ENCODE measurements at regions not wholly inside any gene's neighbourhood (a gene's known extent, or its start where the extent isn't known, plus 50 kb on each side); places are given as distances from the start of the nearest gene placed in this dataset.

- TF ChIP-seq ZNF24 (IDR thresholded peaks at IDR 0.05) (no peak), ZBTB8A (IDR thresholded peaks at IDR 0.05; ENCODE audit: partially characterized antibody) (no peak), NCOR1 (IDR thresholded peaks at IDR 0.05) (no peak), TOE1 (IDR thresholded peaks at IDR 0.05; ENCODE audit: borderline replicate concordance) (no peak), TOE1 (CRISPR knock-in tag; IDR thresholded peaks at IDR 0.05; ENCODE audit: borderline replicate concordance, low read depth) (no peak), TEAD2 (tag; IDR thresholded peaks at IDR 0.05) (no peak)
Observed at GRCh38 chr9:80070071-80070742, 498.4 kb downstream of the TLE4 start (continued).

- no peaks in the 10 kb centered on the region for H3K9me3 ChIP-seq (replicated peaks; ENCODE audit: control insufficient read depth, insufficient read depth, low read depth, low read length)
- no peaks in the 10 kb centered on the region for H3K9me1 ChIP-seq (ENCODE audit: control insufficient read depth, insufficient read depth, low read length)
- H3K4me2 ChIP-seq (ENCODE audit: insufficient read depth, low read length) = no peak overlapping the region
- no TSS peak for BruUV-seq (replicated peaks)
- no peak overlapping the region for H3K4me3 ChIP-seq
- no peaks in the 10 kb centered on the region for H3K79me2 ChIP-seq (ENCODE audit: control insufficient read depth, insufficient read depth, low read length)
- no peaks in the 10 kb centered on the region for H3K36me3 ChIP-seq (ENCODE audit: control insufficient read depth, insufficient read depth, low read length)
- H3K27ac ChIP-seq (ENCODE audit: extremely low read depth, low read depth, low read length) = no peak overlapping the region
- H3K4me1 ChIP-seq (replicated peaks in 1 of 2; ENCODE audit: control insufficient read depth in 2 of 2, insufficient read depth in 2 of 2, low read length in 2 of 2) = no peaks in the 10 kb centered on the region
- DNase-seq (ENCODE audit: extremely low read depth in 1 of 4, low spot score in 3 of 4) = no peak
- in situ Hi-C loops (cut with MboI) (no loop called here), intact Hi-C loops (cut with micrococcal nuclease) (no loop called here)
- H3K27me3 ChIP-seq (ENCODE audit: control insufficient read depth in 2 of 2, insufficient read depth in 2 of 2, low read length in 2 of 2) = no peaks in the 10 kb centered on the region
- H3K9ac ChIP-seq (ENCODE audit: insufficient read depth in 1 of 2, low read depth in 2 of 2, low read length in 2 of 2) = no peak overlapping the region
- H4K20me1 ChIP-seq (replicated peaks; ENCODE audit: control insufficient read depth, insufficient read depth, low read length) = no peaks in the 10 kb centered on the region
- no peak for TF ChIP-seq STAG1 (CRISPR knock-in tag; IDR thresholded peaks at IDR 0.05; ENCODE audit: borderline replicate concordance)
- no peak for TF ChIP-seq ZNF121 (CRISPR knock-in tag; conservative IDR thresholded peaks at IDR 0.05)
- TF ChIP-seq ZNF197 (CRISPR knock-in tag; IDR thresholded peaks at IDR 0.05; ENCODE audit: low read depth) = no peak
- TF ChIP-seq YBX1 (IDR thresholded peaks at IDR 0.05) = no peak
- TF ChIP-seq JUND (IDR thresholded peaks at IDR 0.05; ENCODE audit: borderline replicate concordance, low read depth, low read length) = no peak
- no peak for TF ChIP-seq JUND (tag; IDR thresholded peaks at IDR 0.05; ENCODE audit: borderline replicate concordance, low read depth, low read length)
- no peak for TF ChIP-seq ZFP30 (CRISPR knock-in tag; IDR thresholded peaks at IDR 0.05; ENCODE audit: borderline replicate concordance)
- TF ChIP-seq MTA2 (IDR thresholded peaks at IDR 0.05; ENCODE audit: low read depth) = no peak
- no peak for TF ChIP-seq RNF2 (IDR thresholded peaks at IDR 0.05)
- TF ChIP-seq ZNF124 (CRISPR knock-in tag; IDR thresholded peaks at IDR 0.05) = no peak
- ChIA-PET POLR2A (no interaction called here), CTCF (ENCODE audit: low intra/inter-chr PET ratio) (no interaction called here)
- H2AFZ ChIP-seq (ENCODE audit: low read depth, low read length) = no peak overlapping the region
- WGBS (ENCODE audit: insufficient coverage, low coverage, missing lambda C conversion rate) = 0% methylated on average over 5 of the region's 5 CpGs
- no peak for ATAC-seq
- FAIRE-seq = no peak
Observed at GRCh38 chr9:80066931-80067330, 495.2 kb downstream of the TLE4 start.
